GM19463 (cell line): ENCODE measurements at regions not wholly inside any gene's neighbourhood (a gene's known extent, or its start where the extent isn't known, plus 50 kb on each side); places are given as distances from the start of the nearest gene placed in this dataset.

Experiments
- ATAC-seq: cut with Tn5 transposase; IDR thresholded peaks from one replicate; pipeline ENCODE4 v1.9.1; 2021; ENCODE audit warnings: mild to moderate bottlenecking, moderate library complexity; ENCODE audit not compliant: unreplicated experiment

DNA sequence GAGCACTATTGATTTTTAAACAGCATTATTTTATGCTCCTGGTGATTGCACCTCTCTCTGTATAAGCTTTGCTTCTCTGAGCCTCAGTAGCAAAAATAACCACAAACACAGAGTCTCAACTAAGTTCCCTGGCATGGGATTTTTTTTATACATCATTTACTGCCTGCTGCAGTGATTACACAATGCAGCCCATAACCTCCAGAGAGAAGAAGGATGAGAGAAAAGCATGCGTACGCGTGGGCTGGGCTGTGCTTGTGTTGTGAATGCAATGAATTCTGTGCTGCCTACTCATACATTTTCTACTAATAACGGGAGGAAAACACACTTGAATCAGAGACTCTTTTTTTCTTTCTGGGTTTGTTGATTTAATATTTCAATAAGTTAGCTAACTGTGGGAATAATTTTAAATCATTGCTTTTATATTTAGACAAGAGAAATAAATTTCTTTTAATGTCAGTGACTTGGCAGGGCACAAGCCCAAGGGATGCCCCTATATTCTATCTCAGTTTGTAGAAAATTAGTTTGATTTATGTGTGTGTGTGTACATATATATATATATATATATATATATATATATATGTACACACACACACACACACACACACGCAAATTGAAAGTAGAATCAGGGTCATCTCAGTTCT lies 351.5 kb downstream of the MED10 start:
- no peak for ATAC-seq

DNA sequence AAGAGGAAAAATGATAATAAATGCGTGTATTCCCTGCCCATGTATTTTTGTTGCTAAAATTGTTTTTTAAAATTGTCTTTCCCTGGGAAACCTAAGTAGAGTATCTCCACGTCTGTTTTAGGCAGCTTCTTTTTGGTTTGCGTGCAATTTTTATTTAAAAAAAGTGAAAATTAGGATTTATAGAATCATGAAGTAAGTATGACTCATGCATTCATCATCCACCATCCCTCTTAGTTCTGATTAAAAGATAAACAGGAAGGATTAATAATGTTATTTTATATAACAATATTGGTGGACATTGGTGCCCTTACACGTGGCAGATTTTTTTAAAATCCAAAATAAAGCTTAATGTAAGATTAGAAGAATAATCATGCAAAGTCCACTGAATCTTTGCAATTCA lies 358.7 kb downstream of the MED10 start:
- no peak for ATAC-seq

DNA sequence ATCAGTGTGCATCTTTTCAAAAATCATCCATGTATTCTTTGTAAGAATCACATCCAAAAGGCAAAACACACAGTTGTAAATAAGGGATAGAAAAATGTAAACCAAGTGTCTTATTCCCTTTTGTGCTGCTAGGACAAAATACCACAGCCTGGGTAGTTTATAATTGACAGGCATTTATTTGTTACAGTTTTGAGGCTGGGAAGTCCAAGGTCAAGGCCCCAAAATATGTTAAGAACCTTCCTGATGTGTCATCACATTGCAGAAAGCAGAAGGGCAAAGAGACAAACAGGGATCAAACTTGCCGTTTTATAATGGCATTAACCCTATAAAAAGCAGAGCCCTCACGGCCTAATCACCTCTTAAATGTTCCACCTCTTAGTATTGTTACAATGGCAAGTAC lies 364.8 kb downstream of the MED10 start:
- no peak for ATAC-seq

DNA sequence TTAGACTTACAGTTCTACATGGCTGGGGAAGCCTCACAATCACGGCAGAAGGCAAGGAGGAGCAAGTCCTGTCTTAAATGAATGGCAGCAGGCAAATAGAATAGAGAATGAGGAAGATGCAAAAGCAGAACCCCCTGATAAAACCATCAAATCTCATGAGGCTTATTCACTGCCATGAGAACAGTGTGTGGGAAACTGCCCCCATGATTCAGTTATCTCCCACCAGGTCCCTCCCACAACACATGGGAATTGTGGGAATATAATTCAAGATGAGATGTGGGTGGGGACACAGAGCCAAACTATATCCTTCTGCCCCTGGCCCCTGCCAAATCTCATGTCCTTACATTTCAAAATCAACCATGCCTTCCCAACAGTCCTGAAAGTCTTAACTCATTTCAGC lies 367.1 kb downstream of the MED10 start:
- no peak for ATAC-seq

DNA sequence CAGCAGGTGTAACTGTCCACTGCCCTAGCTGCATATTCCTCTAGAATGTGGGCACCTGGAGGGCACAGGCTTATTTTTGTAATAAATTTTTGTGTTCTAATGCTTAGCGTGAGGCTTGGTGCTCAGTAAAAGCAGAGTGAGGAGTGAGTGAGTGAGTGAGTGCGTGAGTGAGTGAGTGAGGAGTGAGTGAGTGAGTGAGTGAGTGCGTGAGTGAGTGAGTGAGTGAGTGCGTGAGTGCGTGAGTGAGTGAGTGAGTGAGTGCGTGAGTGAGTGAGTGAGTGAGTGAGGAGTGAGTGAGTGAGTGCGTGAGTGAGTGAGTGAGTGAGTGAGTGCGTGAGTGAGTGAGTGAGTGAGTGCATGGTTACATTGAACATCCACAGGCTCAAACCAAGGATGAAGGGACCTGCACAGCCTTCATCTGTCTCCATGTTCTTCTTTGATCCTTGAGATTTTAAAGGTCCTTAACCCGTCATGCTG lies 371.5 kb downstream of the MED10 start:
- ATAC-seq: no peak

DNA sequence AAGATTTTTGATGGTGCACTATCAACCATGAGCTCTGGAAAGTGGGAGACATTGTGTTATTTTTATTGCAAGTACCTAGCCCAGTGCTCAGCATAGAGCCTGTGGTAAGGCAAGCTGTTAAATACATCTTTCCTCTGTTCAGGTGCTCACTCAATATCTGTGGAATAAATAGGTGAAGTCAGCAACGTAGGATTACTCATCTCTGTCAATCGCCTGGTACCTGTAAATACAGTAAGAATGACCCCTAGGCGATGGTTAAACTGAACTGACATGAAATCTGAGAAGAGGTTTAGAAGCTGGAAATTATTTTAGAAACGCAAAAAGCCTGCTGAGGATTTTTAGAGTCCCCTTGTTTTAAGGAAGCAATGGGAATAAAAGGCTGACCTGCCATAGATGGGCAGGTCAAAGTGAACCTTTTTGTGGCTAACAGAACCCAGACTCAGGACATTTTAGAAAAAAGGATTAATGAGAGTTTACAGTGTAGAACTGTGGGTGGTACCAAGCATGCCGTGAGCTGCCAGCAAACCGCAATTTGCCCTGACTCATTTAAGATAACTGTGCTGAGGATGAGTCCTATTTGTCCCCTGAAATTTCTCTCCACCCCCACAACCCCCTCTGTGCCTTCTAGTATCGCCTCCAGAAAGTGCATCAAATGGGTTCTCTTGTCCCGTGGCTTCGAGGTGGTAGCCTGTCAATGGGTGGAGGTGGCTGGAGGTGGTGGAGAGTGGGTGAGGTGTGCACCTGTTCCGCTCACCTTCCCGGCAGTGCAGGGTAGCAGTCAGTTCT lies 375.1 kb downstream of the MED10 start:
- no peak for ATAC-seq

DNA sequence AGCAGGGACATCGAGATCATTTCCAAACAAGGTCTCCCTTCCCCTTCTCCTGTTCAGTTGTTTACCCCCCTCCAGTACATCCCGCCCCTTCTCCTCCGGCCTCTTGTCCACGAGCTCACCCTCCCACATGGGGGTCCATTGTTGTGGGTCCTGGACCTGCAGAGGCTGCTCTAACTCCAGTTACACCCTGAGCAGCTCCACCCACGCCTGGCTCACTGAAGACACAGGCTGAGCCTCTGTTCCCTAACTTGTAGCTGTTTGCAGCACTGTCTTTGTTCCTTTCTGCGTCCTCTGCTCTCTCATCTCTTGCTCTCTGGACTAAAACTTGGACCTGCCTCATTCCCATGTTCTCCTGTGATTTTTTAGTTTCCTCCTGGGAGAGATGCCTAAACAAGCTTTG lies 377.5 kb downstream of the MED10 start:
- no peak for ATAC-seq

DNA sequence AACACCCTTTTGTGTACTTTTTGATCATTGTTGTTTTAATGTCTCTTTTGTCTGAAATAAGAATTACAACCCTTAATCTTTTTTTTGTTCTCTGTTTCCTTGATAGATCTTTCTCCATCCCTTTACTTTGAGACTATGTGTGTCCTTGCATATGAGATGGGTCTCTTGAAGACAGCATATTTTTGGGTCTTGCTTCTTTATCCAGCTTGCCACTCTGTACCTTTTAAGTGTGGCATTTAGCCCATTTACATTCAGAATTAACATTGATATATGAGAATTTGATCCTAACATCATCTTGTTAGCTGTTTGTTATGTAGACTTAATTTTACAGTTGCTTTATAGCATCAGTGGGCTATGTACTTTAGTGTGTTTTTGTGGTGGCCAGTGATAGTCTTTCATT lies 382.5 kb downstream of the MED10 start:
- ATAC-seq: no peak

DNA sequence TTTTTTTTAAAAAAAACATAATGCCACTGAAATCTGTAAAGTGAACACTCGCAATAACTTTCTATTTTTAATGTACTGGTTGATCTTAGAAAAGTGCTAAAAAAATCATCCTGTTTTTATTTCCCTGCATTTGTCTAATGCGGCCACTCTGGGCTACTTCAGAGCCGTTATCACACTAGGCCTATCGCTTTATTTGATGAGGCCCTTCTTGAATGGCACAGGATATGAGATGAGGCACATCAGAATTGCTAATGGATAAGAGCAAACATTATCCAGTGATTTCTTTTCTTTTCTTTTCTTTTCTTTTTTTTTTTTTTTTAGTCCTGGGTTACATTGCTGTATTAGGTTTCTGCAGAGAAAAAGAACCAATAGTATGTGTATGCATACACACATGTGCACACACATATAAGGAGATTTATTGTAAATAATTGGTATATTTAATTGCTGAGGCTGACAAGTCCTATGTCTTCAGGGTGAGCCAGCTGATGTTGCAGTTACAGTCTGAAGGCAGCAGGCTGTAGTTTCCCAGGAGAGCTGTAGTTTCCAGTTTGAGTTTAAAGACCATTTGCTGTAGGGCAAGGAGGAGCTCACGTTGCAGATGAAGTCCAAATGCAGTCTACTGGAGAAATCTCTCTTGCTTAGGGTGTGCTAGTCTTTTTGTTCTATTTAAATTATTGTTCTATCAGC lies 391.7 kb downstream of the MED10 start:
- no peak for ATAC-seq

DNA sequence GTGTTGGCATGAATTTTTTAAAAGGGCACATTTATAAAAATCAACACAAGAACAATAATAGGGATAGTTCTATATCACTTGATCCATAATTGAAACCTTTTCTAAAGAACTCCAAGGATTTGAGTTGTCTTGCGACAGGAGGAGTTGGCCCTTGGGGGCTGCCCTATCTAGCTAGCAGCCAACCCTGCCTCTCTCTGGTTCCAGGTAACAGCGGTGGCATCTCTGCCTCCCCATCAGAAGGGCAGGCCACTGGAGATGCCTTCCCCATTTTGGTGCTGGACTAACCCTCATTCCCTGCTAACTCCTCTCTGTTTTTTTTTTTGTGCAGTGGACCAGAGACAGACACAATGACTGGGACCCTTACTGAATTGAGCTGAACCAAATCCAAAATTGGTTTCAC lies 393.0 kb downstream of the MED10 start:
- no peak for ATAC-seq

DNA sequence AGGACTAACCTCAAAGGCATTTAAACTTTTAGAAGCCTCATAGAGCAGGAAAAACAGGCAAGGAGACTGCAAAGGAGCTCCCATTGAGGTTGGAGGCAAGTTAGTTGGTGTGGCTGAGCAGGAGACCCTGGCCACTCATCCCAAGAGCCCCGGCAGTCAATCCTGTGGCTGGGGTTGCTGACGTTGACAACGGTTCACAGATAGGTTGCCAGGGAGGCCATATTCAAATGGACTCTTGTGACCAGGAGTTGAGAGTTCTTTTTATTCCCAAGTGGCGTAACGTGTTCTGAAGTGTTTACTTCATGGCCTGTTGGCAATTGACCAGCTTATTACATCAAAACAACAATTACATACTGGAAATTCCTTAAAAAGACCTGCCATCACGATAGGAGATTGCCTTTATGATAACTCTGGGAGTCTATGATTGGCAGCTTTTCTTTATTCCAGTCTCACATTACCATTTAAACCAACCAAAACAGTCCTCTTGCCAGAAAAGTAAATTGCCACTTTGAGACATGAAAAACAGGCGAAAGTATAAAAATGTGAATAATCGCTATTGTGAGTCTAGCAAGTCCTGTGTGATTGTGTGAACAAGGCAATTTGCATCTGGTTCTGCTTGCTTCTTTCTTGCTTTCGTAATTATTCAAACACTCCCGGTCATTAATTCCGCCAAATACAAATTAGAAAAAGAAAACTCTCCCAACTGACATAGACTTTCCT lies 394.9 kb downstream of the MED10 start:
- ATAC-seq: no peak

DNA sequence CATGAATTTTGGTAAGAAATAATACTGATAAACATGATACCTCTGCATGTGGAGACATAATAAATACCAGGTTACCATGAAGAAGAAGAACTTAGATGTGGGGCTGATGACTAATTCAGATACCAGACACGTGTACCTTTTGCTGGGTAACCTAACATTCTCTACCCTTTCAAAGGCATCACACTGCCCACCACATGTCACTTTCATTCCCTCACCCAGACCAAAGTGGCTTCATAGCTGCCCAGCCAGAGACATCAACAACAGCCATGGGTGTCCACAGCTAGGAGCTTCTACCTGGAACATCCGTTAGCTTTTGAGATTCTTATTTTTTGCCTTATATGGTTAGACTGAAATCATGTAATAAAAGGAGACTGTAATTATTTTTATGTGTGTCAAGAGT lies 396.8 kb downstream of the MED10 start:
- no peak for ATAC-seq

DNA sequence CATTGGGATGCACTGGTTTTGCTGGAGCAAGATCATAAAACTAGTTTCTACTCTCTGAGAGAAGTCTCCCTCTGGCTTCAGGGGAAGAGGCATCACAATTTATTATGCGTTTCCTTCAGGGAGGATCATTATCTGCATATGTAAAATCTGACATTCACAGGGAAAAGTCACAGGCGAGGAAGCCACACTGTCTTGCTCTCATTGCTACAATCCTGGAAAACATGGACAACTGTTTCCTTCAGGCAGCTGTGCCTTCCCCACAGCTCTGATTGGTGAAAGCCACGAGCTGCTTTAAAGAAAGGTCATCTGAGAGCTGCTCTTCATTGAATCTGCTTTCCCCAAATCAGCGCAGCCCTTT lies 397.8 kb downstream of the MED10 start:
- no peak for ATAC-seq

DNA sequence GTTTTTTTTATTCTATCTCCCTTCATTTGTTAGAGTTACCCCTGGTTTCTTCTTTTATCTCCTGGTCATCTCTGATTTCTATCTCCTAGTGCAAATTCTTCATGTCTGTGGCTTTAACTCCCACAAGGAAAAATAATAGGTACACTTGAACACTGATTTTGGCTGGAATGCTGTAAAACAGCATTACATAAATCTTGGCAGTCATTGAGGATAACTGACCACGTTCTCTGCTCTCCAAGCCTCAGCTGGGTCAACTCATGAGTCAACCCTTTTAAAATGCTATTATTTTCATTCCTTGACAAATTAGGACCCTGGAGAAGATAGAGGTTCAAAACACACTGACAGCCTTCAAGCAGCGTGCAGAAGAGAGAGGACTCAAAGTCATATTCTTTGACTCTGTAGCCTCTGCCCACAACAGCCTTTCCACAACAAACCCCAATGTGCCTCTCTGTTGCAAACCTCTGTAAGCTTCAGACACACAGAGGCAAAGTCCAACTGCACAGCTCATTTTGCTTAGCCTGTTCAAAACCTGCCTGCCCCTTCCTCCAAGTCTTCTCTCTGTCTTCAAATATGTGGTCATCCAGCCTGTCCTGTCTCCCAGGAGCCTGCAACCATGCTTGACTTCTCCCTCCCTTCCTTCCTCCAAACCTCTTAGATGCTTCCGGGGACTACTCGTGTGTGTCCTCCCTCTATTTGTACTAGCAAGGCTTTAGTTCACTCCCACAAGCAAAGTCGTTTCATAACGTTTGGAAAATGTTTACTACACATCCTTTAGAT lies 398.4 kb downstream of the MED10 start:
- ATAC-seq: no peak

DNA sequence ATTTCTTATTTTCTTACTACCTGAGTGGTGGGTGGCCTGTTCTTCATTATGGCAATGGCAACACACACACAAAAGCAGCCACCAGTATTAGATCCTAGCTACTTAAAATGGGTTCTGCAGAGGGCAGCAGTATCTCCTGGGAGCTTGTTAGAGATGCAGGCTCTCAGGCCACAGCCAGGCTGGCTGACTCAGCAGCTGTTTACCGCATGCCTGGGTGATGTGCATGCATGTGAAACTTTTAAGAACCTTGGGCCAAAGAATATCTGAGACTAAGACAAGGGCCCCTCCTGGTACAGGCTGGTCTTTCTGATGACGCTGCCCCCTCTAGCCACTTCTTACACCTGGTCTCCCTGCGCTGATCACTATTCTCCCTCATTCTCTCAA lies 399.0 kb downstream of the MED10 start:
- ATAC-seq: no peak

DNA sequence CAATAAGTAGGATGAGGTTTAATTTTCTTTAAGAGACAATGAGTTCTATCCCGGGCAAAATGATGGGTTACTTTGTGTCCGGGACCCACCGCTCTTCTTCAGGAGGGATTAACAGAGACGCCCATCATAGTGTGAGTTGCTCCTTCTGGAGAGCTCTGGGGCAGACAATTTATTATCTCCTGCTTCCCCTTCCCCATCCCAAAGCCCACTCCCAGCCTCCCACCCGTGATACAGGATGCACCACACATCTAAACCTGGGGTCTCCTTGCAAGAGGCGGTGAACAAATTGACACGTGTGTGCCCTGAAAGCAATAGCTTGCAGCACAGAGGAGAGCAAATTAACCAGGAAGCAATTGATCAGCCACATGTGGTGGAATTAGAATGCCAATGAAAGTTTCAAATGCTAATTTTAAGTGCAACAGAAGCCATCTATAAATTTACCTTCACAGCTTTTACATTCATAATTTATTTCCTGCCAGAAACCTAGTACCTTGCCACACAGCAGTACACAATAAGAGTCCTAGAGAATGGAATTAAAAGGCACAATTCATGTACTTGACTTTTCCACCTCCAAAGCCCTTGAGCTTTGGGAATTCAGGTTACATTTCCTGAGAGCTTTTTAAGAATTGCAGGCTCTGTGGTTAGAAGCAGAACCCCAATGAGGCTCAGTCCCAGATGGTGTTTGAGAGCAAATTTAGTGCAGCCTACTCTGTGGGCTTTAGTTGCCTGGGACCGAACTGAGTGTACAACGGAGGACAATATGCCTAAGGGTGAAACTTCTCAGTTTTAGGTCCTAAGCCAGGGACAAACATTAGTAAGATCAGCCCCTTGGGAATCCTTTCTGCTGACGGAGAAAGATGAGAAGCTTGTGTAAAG lies 399.6 kb downstream of the MED10 start:
- no peak for ATAC-seq

DNA sequence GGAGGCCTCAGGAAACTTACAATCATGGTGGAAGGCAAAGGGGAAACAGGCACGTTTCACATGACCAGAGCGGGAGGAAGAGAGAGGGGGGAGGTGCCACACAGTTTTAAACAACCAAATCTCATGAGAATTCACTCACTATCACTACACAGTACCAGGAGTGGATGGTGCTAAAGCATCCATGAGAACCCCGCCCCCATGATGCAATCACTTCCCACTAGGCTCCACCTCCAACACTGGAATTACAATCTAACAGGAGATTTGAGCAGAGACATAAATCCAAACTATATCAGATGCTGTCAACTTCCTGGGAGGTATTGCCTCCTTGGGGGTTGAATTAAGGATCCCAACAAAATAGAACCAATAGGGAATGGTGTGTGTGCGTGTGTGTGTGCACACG lies 407.1 kb downstream of the MED10 start:
- no peak for ATAC-seq

DNA sequence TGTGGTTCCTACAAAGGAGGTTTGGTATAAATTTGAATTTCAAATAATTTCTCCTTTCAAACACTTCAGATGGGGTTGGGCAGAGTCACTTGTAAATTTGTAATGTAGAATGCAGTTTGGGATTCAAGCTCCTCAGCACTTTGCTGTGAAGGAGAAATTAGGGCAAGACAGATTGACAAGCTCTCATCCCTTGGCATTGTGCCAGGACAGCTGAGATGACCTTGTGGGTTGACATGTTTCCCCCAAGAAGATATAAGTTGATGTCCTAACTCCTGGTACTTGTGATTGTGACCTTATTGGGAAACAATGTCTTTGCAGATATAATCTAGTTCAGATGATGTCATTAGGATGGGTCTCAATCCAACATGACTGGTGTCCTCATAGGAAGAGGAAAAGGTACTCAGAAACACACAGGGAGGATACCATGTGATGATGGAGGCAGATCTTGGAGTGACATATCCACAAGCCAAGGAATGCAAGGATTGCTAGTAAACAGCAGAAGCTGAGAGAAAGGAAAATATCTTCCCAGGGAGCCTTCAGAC lies 408.3 kb downstream of the MED10 start:
- no peak for ATAC-seq

DNA sequence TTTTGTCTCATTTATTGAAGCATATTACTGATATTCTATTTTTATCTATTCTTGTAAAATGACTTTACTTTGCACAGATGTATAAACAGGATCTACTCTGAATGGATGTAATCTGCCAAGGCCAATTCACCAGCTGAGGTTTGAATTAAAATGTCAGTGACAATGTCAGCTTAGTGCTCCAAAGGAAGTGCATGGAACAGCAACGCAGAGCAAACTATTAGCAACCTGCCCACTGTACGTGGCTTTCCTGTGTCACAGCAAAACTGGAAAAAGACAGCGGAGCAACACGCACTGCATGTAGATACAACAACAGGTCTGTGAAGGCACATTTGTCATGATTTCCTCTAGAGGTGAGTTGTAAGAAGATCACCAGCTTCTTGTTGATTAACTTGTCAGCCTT lies 409.4 kb downstream of the MED10 start:
- no peak for ATAC-seq

DNA sequence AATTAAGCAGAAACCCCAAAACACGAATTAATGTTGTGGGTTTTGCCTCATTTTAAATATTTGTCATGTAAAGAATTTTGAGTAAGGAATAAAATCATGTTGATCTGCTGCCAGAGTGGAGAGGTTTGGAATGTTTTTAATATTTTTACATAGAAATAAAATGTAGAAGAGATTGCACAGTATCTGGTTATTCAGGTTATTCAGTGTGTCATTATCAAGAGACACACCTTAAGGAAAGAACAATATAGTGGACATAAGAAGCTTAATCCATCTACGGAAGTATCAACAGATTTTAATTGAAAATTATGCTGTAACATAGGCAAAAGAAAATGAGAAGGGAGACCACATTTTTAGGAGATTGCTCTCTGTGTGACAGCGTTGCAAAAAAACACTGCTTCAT lies 410.4 kb downstream of the MED10 start:
- no peak for ATAC-seq
